HG02981 (cell line): ENCODE measurements at regions not wholly inside any gene's neighbourhood (a gene's known extent, or its start where the extent isn't known, plus 50 kb on each side); places are given as distances from the start of the nearest gene placed in this dataset.

Source experiments
- ATAC-seq: cut with Tn5 transposase; IDR thresholded peaks from one replicate; pipeline ENCODE4 v1.9.1; 2021; ENCODE audit warnings: mild to moderate bottlenecking, moderate library complexity; ENCODE audit not compliant: unreplicated experiment

DNA sequence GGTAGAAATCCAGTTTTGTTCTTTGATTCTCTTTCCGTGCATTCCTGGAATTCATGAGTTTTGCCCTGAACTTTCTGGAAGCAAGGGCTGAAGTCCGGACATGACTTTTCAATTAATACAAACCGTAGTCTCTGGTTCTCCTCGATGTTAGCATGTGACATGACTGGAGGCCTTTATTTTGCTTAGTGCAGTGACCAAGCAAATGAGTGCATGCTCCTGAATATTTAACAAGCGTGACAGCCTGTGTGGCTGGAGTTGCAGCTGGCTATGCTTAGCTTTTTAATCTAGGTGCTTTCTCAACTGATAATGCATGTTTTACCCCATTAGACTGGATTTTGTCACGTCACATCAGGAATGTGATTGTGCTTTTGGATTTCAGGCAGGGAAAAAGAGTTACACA is 302.1 kb downstream of the MAP2K6 start:
- ATAC-seq, result no peak

DNA sequence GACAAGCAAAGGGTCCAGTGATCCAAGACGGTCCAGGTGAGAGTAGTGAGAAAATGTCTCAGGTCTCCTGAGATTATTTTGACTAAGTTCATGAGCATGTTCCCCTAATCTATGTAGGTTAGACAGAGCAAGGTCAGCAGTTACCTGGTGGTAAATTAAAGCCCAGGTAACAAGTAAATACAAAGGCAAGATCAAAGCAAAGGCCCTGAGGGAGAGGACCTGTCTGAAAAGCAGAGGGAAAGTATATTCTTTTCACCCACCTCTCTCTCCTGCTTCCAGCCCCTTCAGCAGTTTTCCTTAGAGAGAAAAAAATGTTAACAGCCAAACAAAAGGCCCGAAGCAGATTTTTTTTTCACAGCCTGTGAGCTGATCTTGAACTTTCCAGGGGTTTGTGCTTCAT is 302.7 kb downstream of the MAP2K6 start:
- ATAC-seq, result no peak

DNA sequence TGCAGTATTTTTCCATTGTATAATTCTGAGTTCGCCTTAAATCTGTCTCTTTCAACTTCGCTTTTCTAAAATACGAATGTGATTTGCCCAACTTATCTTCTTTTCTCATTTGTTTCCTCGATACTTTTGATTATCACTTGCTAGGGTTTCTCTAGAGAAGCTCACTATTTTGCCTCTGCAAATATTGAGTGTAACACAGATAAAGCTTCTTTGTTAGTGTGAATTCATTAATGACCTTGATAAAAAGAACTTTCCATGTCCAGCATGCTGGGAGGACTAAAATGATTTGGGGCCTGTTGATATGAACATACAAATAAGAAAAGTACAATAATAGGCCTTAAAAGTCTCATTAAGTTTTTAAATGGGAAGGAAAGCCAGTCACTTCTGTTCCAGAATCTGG is 303.3 kb downstream of the MAP2K6 start:
- no peak for ATAC-seq

DNA sequence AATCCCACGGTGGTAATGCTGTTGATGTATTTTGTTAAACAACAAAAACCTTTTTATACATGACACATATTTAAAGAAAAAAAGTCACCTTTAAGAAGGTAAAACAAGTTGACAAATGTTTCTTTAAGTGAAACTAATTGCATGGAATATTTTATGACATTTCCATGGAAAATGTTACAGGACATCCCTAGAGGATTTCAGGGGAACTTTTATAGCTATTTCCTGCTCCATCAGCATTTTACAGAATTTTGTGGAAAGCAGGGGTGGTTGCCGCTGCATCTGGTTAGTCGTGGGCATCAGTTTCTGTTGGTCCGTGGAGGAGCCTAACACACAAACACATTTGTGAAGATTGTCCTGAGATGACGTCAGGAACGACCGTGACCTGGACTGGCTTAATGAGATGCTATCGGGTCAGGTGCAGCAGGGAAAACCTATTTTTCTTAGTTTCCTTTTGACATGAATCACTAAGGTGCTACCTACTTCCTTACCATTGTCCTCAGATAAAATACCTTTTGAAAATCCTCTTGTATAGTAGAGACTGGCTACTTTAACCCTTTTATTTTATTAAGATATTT is 305.1 kb downstream of the MAP2K6 start:
- ATAC-seq, result no peak

DNA sequence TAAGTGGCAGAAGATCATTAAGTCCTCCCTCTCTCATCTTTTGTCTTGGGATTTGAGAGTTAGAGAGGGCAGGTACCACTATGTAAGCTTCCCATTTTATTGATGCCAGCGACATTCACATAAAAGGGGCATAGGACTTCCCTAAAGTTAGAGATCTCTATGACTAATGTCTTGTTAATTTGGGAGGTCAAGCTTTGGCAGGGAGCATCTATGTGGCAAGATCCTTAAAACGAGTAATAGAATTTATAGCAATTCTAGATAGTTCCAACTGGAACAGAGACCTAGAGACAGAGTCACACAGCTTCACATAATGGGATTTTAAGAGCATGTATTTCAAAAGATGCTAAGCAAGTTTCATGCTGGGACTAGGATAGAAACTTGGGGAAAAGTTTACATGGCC is 308.0 kb downstream of the MAP2K6 start:
- no peak for ATAC-seq

DNA sequence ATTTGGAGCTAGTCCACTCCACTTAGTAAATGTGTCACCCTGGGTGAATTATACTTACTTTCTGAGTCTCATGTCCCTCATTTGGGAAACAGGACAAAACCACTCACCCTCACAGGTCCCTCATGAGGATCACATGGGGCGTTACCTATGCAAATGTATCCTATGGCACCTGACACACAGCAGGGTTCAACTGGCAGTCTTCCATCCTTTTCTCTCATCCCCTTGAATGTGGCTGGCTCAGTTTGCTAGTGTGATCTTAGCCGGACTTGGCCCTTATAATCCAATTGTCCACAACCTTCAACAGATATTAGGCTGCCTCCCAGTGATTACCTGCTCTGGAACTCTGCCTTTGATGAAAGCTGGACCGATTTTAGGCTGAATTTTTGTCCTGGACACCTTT is 308.8 kb downstream of the MAP2K6 start:
- ATAC-seq, result no peak

DNA sequence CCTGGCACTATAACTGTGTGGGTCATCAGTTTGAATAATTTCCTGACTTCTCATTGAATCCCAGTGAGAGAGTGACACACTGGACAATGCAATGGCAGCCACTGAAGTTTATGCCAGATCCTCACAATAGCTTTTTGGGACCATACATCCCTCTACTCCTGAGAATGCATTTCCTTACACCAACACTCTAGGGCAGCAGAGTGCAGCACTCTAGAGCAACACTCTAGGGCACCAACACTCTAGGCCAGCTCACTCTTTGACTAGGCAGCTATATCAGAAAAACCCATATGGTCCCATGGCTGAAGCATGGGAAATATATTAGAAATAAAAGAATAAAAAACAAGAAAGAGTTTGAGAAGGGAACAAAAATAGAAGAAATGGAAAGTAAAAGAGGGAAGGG is 309.2 kb downstream of the MAP2K6 start:
- no peak for ATAC-seq

DNA sequence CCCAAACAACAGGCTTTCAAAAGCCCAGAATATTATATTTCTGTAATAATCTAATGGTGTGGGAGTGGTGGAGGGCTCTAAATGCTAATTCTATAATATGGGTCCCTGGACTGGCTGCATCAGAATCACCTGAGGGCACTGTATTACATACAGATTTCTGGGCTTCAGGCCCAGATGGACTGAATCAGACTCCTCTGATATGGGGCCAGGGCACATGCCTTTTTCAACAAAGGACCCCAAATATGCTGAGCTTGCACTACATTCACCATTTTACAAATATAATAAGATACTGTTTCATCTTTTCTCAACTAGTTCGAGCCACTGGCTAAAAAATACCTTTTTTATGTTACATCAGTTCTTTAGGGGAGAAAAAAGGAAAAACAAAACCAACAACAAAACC is 309.7 kb downstream of the MAP2K6 start:
- no peak for ATAC-seq

DNA sequence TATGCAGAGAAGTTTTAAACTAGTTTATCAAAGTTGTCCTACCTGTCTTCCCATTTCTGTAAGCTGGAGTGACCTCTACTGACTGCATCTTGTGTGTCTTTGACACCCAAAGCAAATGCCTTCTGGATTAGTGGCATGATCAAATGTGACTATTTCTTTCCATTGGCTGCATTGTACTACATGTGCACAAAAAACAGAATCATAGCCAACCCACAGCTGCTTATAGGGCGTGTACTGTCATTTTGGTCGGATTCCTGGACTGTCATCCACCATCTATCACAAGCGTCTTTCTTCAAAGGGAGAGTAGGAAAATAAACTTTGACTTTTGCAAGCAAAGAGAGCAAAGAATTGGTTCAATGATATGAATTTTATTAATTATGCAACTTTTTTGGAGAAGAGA is 310.6 kb downstream of the MAP2K6 start:
- no peak for ATAC-seq

DNA sequence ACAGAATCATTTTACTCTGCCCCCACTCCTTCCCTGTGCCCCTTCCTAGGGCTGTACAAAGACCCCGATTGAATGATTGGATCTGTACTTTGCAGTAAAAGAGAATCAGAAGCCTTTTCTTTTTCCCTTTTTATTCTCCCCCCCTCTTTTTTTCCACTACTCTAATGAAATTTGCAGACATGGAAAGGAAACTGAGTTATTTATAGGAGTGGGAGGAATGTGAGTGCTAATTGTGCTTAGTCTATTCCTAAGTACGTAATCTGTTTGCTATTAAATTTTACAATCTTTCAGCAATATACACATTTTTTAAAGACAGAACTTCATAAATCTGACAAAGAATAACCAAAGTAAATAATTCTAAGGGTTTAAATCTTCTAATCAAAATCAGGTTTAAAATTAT is 314.3 kb downstream of the MAP2K6 start:
- no peak for ATAC-seq

DNA sequence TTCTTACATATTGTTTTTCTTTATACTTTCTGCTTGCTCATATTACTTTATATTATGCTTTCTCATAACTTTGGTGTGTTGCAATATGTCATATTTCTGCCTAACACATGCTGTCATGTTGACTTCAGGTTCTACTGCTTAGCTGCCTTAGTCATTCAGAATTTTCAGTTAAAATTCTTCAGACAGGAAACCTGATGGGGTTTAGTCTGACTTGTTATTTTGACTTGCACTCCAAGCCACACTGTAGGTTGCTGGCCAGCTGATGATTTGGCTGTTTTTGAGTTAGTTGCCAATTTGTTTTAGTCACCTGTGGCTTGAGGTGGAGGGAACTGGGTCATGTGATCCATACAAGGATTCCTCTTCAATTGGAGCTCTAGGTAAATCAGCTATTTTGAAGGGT is 315.4 kb downstream of the MAP2K6 start:
- no peak for ATAC-seq

DNA sequence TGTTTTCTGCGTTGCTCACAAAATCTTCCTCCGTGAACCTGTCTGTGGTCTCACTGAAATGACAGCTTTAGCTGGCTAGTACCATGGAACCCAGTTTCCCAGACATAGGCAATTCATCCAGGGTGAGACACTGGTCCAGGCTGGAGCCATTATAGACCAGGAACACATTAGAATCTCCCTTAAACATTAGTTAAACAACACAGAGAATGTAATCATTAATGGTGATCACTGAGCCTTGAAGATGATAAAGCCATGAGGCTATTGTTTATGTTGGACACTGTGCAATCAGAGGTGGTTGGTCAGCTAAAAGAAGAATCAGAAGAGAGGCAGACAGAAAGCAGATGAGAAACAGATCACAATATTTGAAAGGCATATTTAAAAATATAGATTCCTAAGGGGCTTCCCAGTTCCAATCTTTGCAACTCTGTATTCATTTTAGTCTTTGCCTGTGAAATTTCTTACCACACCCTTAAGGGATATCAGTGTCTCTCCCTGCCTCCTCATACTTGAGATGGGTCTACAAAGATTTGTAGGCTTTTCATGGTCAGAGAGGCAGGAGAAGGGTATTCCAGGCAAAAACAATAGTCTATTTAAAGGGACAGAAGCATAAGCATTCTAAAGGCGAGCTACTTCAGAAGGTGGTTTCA is 317.9 kb downstream of the MAP2K6 start:
- ATAC-seq, result no peak

DNA sequence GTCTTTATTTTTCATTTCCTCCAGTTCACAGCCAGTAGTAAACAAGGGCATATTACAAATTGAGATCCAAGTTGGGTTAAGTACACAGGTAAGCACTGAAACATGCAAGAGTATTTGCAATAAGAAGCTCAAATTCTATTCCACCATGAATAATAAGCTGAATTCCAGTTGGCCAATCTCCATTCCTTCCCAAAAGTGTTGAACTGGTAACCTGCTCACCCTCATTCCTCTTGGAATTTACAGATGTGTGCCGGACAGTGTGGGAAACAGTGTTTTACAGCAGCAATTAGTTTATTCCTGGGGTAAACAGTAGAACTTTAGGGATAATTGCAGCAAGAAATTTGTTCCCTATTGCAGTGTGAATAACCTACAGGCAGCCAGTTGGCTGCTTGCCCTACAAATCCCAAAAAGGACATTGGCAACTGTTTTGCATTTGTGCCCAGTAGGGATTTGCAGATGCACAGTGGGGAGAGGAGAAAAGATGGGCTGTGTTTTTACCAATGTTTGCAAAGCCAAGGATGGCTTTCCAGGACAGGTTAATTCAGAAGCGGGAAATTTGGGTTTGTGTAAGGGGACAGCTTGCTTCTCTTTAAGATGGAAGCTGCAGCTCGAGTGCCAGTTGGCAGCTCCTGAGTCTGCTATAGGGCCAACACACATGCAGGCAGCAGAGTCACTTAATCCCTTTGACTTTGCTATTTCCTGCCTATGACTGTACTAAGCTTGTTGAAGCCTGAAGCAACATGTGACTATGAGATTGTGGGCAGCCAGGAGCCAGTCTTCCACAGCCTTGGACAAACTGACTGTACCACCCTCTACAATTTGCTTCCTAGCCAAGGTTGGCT is 318.9 kb downstream of the MAP2K6 start:
- ATAC-seq, result no peak

DNA sequence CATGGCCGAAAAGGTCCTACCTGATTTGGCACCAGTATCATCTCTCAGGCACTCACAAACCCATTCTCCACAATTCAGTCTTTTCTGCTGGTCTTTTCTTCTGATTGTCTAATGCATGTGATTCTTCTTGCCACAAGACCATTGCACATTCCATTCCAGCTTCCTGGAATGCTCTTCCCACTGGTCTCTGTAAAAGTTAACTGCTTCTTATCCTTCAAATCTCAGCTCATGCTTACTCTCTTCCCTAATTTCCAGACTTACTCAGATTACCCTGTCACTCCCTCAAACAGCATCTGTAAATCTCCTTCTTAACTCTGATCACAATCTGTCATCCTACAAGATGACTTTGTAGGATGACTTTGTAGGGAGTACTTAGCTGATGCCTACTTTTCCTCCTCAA is 320.2 kb downstream of the MAP2K6 start:
- ATAC-seq, result no peak

DNA sequence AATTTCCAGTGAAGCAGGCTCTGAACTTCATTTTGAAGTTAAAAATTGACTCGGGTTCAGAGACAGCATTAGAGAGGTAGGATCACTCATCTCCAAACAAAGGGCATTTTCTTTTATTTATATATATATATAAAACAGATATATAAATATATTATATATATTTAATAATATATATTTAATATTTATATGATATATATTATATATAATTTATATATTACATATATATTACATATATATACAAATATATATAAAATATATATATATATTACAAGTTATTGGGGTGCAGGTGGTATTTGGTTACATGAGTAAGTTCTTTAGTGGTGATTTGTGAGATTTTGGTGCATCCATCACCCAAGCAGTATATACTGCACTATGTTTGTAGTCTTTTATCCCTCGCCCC is 320.8 kb downstream of the MAP2K6 start:
- ATAC-seq, result no peak

DNA sequence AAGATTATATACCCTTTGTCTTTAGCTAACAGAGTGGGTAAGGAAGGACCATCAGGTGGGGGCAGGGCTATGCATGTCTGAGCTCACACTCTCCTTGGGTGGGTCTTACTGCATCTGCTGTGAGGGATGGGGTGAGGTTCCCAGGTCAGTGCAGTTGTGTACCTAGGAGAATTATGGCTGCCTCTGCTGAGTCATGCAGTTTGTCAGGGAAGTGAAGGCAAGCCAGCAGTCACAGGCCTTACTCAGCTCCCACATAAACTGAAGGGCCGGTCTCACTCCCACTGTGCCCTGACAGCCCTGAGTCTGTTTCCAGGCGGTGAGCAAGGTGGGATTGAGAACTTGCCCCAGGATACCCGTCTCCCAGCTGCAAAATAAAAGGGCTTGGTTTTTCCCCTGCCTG is 328.6 kb downstream of the MAP2K6 start:
- no peak for ATAC-seq

DNA sequence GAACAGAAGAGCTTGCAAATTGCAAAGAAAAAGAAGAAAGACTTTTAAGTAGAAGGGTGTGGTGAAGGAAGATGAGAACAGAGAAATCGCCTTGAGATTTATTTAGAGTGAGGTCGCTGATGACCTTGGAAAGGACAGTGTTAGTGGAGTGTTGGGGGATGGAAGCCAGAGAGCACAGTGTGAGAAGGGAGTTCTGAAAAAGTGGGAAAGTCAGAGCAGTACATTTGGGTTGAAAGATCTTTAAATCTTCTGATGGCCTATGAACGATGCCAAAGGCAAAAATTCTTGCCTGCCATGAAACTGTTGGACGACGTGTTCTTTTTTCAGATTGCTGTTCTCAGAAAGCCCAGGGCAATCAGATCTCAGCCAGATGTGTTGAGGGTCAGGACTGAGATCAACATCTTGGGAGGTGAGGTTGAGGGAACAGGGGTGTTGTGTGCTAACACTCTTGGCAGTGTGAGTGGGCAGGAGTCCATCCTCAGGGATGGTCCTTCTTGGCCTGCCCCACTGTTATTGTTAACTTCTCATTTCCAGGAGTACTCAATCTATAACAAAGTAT is 330.1 kb downstream of the MAP2K6 start:
- ATAC-seq, result no peak

DNA sequence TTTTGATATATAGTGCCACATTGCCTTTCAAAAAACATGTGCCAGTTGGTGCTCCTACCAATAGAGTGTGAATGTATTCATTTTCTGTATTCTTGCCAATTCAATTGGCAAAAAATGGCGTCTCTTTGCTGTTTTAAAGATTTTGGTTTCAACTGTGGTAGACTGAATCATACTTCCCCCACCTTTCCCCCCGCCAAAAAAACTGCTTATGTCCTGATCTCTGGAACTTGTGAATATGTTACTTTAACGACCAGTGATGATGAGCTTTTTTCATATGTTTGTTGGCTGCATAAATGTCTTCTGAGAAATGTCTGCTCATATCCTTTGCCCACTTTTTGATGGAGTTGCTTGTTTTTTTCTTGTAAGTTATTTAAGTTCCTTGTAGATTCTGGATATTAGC is 325.1 kb upstream of the KCNJ16 start:
- no peak for ATAC-seq

DNA sequence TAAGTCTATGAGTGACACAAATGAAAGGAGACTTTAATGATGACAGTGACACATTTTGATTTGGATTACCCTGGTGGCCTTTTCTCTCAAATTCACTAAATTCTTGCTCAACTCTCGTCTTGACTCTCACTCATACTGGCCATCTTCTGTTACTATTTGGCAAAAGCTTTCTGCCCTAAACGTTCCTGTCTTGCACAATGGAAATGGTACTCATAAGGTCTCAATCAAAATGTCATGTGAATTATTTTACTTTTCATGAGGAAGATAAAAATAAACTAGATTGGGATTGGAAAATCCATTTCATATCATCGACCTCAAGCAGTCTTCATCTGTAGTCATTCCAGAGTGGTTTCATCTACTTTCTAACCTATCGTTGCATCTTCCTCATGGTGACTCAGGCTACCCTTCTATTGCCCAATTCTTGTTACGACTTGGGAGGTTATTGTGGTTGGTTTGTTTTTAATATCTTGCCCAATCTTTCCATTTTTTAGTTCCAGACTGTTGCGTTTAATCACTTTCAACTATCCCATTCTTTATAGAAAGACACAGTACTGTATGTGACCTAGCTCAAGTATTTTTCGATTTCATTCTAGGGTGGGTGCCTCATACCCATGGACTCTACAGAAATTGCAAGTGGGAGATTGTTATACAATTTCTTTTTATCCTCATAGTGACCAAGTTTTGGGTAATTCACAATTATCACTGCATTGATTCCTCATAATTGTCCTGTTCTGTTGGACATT is 317.2 kb upstream of the KCNJ16 start:
- ATAC-seq, result no peak

DNA sequence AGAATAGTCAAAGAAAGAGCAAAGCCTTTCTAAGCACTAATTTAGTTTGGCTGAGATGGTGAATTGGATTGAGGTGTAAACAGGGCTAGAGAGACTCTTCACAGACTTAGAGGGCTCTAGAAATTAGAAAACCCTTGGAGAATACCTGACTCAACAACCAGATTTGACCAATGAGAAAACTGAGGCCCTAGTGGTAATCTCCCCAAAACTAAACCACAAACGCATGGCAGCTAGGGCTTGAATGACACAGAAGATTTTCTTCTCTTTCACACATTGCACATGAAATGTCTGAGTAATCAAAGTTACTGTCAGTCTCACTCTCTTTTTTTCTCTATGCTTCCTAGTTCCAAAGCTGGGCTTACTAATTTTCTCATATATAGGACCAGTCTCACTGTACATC is 314.5 kb upstream of the KCNJ16 start:
- no peak for ATAC-seq

DNA sequence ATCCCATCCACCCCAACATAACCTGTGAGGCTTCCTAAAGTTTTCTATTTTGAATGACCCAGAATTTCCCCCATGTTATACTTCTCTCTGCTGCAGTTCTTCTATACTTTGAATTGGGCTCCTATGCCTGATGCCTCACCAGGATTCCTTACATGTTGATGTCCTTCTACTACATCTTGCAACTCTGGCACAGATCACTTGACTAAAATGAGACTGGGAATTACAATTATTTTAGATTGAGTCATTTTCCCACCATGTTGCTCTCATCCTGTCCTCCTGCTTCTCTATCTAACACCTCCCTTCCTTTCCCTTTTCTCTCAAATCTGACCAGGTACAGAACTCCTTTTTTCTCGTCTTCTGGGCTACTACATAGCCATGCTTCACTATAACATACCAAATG is 314.0 kb upstream of the KCNJ16 start:
- ATAC-seq, result no peak
